HG02885 (cell line): ENCODE measurements at regions not wholly inside any gene's neighbourhood (a gene's known extent, or its start where the extent isn't known, plus 50 kb on each side); places are given as distances from the start of the nearest gene placed in this dataset.
"Not testable (repeated sequence)": the region's sequence is repeated elsewhere in the genome, so short reads cannot be mapped to it uniquely, and the experiment has no call there.

ENCODE experiments used
- ATAC-seq: cut with Tn5 transposase; IDR thresholded peaks from one replicate; pipeline ENCODE4 v1.9.1; 2021; ENCODE audit warnings: mild to moderate bottlenecking; ENCODE audit not compliant: unreplicated experiment, poor library complexity

DNA sequence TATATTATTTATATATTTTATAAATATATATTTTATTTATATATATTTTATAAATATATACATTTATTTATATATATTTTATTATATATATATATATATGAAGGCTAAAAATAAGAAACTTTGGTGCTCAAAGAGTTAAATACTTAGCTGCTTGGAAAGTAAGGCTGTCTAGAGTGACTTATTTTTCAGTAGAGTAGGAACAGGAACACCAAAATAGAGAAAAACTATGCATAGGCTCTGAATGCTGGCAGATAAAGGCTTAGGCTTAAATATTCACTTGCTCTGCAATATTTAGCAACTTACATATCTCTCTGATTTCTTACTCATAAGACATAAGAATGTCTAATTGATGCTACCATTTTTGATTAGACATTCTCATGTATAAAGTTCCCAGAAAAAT, 991.2 kb downstream of the VRK1 start:
- ATAC-seq = no peak

- no peak for ATAC-seq
Observed at GRCh38 chr14:97788846-97789526, 991.8 kb downstream of the VRK1 start.

DNA sequence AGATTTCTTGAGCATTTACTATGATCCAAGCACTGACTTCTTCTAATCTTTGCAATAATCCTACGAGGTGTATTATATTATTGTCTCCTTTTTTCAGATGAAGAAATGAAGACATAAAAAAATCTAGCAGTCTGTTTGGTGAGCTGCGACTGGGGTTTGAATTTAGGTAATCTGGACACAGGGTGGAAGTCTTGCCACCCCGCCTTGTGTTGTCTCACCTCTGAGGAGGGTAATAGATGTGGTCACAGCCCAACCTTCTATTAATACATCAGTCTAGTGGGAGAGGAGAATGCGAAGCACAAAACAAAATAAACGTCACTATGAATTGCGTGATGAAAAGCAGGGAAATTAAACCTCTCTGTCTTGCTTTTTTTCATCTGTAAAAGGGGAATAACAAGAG, 993.9 kb downstream of the VRK1 start:
- no peak for ATAC-seq

DNA sequence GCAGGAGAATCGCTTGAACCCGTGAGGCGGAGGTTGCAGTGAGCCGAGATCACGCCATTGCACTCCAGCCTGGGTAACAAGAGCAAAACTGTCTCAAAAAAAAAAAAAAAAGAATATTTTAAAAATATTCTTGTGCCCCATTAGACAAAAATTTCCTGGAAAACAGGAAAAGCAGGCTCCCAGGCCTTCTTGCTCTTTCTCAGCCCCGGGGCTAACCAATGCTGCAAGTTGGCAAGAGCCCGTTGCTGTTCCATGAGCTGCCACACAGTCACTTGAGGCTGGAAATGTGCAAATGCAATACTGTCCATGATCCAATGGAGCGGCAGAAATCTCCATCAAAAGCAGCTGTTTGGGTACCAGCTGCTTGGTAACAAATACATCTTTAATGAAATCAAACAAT, 994.7 kb downstream of the VRK1 start:
- no peak for ATAC-seq

DNA sequence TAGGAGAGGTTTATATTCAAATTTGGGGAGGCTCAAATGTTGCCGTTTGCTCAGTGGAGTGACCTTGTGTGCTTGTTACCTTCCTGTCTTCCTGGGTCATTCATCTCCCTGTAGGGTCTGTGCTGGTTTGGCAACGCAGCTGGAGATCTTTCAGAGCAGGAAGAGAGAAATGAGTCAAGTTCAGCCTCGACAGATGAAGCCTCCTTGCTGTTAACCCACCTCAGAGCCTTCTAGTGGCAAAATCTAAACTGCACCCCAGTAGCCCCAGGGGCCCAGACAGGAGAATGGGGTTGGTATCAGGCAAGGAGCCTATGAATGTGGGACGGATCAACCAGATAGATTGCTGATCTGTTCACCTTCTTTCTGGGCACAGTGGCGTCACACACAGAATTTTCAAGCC, 999.3 kb downstream of the VRK1 start:
- ATAC-seq = no peak

DNA sequence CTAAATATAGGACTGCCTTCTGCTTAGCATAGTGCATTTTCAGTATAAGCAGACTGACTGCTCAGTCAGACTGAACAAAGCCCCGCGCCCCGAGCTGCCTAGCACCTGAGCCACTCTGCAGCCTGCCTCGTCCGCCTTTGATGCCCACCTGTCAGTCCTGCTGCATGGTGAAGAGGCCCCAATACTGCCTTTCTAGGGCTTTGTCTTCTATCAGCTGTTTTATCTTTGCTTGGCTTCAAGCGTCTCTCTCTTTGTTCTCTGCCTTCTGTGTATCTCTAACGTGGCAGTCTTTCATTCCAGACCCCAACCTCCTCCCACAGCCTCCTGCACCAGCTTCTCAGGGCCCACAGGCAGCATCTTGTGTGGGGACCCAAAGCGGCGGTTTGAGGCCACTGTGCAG, 1001.0 kb downstream of the VRK1 start:
- ATAC-seq = no peak

- no peak for ATAC-seq
Observed at GRCh38 chr14:97802430-97803373, 1005.5 kb downstream of the VRK1 start.

DNA sequence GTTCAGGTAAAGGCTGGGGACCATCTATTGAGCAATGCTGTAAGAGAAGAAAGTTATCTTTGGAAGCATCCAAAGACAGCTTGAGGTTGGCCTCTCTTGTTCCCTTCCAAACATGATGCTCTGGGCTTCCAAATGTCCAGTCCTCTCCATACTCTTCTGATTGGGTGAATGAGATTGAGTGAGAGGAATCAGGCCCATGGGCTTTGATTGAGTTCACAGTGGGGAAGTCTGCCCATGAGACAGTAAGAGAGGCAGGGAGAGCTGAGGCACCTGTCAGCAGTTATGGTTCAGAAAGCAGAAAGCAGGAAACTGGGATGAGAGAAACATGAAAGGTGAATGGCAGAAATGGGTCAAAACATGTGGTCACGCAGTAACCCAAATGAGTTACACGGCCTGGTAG, 1006.9 kb downstream of the VRK1 start:
- no peak for ATAC-seq

- no peak for ATAC-seq
Observed at GRCh38 chr14:97806891-97807290, 1009.7 kb downstream of the VRK1 start.

- ATAC-seq = not testable (repeated sequence)
Observed at GRCh38 chr14:97808541-97808940, 1011.4 kb downstream of the VRK1 start.

GRCh38 chr14:97813556-97813955, 1016.4 kb downstream of the VRK1 start:
- ATAC-seq = no peak

GRCh38 chr14:97820781-97821180, 1023.6 kb downstream of the VRK1 start:
- no peak for ATAC-seq

DNA sequence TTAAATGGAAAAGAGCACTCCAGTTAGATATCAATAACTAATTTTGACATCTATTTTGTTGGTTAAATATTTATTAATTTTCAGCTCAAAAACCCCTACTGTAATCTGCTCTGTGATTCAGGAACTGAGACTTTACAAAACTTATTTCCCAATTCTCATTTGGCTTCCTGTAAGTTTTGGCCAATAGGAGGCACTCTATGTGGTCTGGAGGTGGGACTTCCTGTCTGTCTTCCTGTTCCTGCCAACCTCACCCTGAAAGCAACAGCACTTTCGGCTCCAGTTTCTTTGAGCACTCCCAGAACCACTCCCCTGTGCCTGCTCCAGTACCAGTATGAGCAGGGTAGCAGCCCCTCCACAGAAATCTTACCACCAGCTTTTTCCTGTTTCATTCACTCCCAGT, 1027.0 kb downstream of the VRK1 start:
- no peak for ATAC-seq

DNA sequence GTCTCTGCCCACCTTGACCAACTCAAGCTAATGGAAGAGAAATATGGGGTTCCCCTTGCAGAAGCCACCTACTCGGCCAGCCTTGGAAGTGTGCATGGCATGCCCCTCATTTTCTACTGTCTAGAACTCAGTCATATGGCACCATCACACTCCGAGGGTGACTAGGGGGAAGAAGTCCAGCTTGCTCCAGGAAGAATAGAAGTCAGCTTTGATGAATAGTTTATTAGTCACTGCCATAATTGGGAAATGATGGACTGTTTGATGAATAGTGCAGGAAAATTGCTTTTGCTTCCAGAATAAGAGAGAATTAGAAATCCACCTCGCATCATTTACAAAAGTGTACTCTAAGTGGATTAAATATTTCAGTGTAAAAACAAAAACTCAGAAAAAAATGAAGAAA, 1030.6 kb downstream of the VRK1 start:
- no peak for ATAC-seq

DNA sequence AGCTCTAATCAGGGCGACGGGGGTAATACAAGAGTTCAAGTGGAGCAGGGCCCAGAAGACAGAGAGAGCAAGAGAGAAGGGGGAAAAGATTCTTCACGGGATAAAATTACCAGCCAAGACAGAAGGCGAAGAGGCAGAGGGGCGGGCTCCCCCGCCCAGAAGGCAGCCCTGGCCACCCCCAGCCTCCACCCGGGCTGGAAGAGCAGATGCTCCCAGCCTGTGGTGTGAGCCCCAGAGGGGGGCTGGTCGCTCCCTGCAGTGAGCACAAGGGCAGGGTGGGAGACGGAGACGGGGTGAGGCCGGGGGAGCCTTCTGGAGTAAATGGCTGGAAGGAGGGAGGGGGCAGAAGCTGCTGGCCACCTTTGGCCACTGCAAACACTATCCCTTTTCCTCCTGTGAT, 1035.6 kb downstream of the VRK1 start:
- no peak for ATAC-seq

GRCh38 chr14:97838986-97839385, 1041.8 kb downstream of the VRK1 start:
- ATAC-seq = no peak

GRCh38 chr14:97840159-97840558, 1043.0 kb downstream of the VRK1 start:
- ATAC-seq = no peak

DNA sequence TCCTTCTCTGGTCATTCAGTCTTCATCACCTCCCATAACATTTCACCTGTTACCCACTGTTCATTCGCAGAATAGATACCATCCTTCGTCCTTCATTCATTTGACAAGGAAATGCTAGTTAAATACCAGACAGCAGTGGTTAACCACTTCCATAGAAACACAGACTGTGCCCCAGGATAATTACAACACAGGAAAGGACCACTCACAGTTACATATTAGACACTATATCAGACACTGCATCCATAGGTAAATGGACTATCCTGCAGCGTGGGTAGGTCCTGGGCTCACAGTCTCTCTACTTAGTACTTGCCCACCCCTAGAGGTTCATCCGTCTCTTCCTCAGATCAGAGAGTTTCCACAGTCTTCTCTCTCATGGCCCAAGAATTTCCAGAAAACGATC, 1044.6 kb downstream of the VRK1 start:
- no peak for ATAC-seq

GRCh38 chr14:97843066-97843465, 1045.9 kb downstream of the VRK1 start:
- ATAC-seq = no peak

- no peak for ATAC-seq
Observed at GRCh38 chr14:97844042-97844441, 1046.9 kb downstream of the VRK1 start.

- no peak for ATAC-seq
Observed at GRCh38 chr14:97846156-97846555, 1049.0 kb downstream of the VRK1 start.
